ENCODE measurements at regions not wholly inside any gene's neighbourhood (a gene's known extent, or its start where the extent isn't known, plus 50 kb on each side); places are given as distances from the start of the nearest gene placed in this dataset.

- Histone ChIP-seq H3K4ac (replicated peaks; ENCODE audit: insufficient read length, low read depth, low read length) (no peak overlapping the region), H4K20me1 (replicated peaks in 1 of 2; ENCODE audit: control insufficient read depth in 1 of 2, insufficient read depth in 2 of 2, low read length in 2 of 2) (no peaks in the 10 kb centered on the region), H2BK20ac (ENCODE audit: low read length) (no peak overlapping the region), H3K79me1 (ENCODE audit: low read depth, low read length) (no peaks in the 10 kb centered on the region), H2BK12ac (ENCODE audit: low read depth, low read length) (no peak overlapping the region), H3K4me1 (replicated peaks in 1 of 4; ENCODE audit: control insufficient read depth in 3 of 4, insufficient read depth in 4 of 4, low read length in 3 of 4) (no peaks in the 10 kb centered on the region), H4K8ac (ENCODE audit: extremely low read depth, insufficient read depth, low read length) (no peak overlapping the region), H3K79me2 (ENCODE audit: control insufficient read depth in 1 of 2, insufficient read depth in 2 of 2, low read length in 2 of 2) (no peaks in the 10 kb centered on the region), H3K4me2 (ENCODE audit: insufficient read depth in 1 of 2, low read depth in 2 of 2, low read length in 2 of 2) (no peak overlapping the region), H2BK15ac (ENCODE audit: low read length) (no peak overlapping the region), H3K36me3 (ENCODE audit: control insufficient read depth in 2 of 4, insufficient read depth in 4 of 4, low read length in 3 of 4) (no peaks in the 10 kb centered on the region), H3K27me3 (replicated peaks in 1 of 4; ENCODE audit: control insufficient read depth in 3 of 4, extremely low read depth in 1 of 4, insufficient read depth in 3 of 4, low read length in 3 of 4) (peaks cover 0 to 1% (median 0%) of the 10 kb centered on the region in 4 experiments; a peak in 1 of 7 replicates), H3K14ac (ENCODE audit: insufficient read length) (no peak overlapping the region), H4K91ac (replicated peaks; ENCODE audit: insufficient read length, low read length) (no peak overlapping the region), H4K5ac (ENCODE audit: insufficient read length, low read depth, low read length) (no peak overlapping the region), H3K9ac (replicated peaks in 1 of 4; ENCODE audit: extremely low read depth in 1 of 4, low read depth in 3 of 4, low read length in 3 of 4) (no peak overlapping the region), H2BK5ac (ENCODE audit: low read depth, low read length) (no peak overlapping the region), H3K4me3 (ENCODE audit: extremely low read depth in 1 of 4, insufficient read depth in 2 of 4, low read depth in 3 of 4, low read length in 4 of 4) (no peak overlapping the region), H3K56ac (replicated peaks; ENCODE audit: insufficient read length, low read depth, low read length) (no peak overlapping the region), H2AK5ac (ENCODE audit: low read depth, low read length) (no peak overlapping the region), H2AFZ (ENCODE audit: low read length) (no peak overlapping the region), H3K9me3 (ENCODE audit: insufficient read depth in 2 of 2, low read depth in 1 of 2, low read length in 1 of 2) (peaks cover 0 to 2% of the 10 kb centered on the region in 2 experiments; a peak in 1 of 4 replicates), H2BK120ac (replicated peaks; ENCODE audit: low read depth, low read length) (no peak overlapping the region), H3K23ac (ENCODE audit: insufficient read length) (no peak overlapping the region), H3K27ac (ENCODE audit: low read depth, low read length) (no peak overlapping the region), H3K18ac (ENCODE audit: extremely low read depth, low read length) (no peak overlapping the region), H3K23me2 (ENCODE audit: low read depth, low read length) (no peaks in the 10 kb centered on the region)
- ChIA-PET POLR2A (ENCODE audit: partially characterized antibody) (no interaction called here), CTCF (ENCODE audit: partially characterized antibody) (interaction anchor here (0.9 kb wide), 1 partner anchor 9 kb away, joined by 3 read pairs; no protein-coding TSS in a partner anchor)
- TF ChIP-seq SIN3A (conservative IDR thresholded peaks at IDR 0.05 in 1 of 2, IDR thresholded peaks at IDR 0.05 in 1 of 2; ENCODE audit: low read depth in 1 of 2, low read length in 2 of 2) (no peak), BCL11A (IDR thresholded peaks at IDR 0.05; ENCODE audit: low read depth in 2 of 2, low read length in 2 of 2) (no peak), TEAD4 (IDR thresholded peaks at IDR 0.05; ENCODE audit: low read depth, low read length) (no peak), YY1 (IDR thresholded peaks at IDR 0.05; ENCODE audit: low read depth, low read length) (no peak), ASH2L (IDR thresholded peaks at IDR 0.05; ENCODE audit: low read length) (no peak), ZNF274 (IDR thresholded peaks at IDR 0.05; ENCODE audit: borderline replicate concordance, extremely low read depth, low read length) (no peak), RAD21 (IDR thresholded peaks at IDR 0.05 in 1 of 2, conservative IDR thresholded peaks at IDR 0.05 in 1 of 2; ENCODE audit: low read depth in 2 of 2, low read length in 2 of 2) (no peak), BACH1 (IDR thresholded peaks at IDR 0.05; ENCODE audit: low read length) (no peak), CHD1 (IDR thresholded peaks at IDR 0.05; ENCODE audit: low read depth, low read length) (no peak), KDM4A (IDR thresholded peaks at IDR 0.05; ENCODE audit: low read depth, low read length, severe bottlenecking) (no peak), SP2 (IDR thresholded peaks at IDR 0.05; ENCODE audit: low read length) (no peak), SAP30 (IDR thresholded peaks at IDR 0.05; ENCODE audit: insufficient read depth, insufficient replicate concordance, low read length) (no peak), SIX5 (IDR thresholded peaks at IDR 0.05; ENCODE audit: low read depth, low read length) (no peak)
- FAIRE-seq: no peak
- DNase-seq (ENCODE audit: low read depth in 1 of 2, low spot score in 2 of 2): no peak
- 87% methylated on average over 4 of the region's 4 CpGs; no CpG with 5 or more reads in 1 of the 2 experiments for whole genome bisulfite sequencing, 2 experiments (ENCODE audit: extremely low coverage in 1 of 2, insufficient coverage in 1 of 2, insufficient read length in 1 of 2, insufficient replicate concordance in 2 of 2, low coverage in 1 of 2, low lambda C conversion rate in 2 of 2, missing lambda C conversion rate in 1 of 2)
Observed at GRCh38 chr1:60402816-60403215, 329.2 kb upstream of the C1orf87 start.
